WTC11 (cell line): ENCODE measurements at regions not wholly inside any gene's neighbourhood (a gene's known extent, or its start where the extent isn't known, plus 50 kb on each side); places are given as distances from the start of the nearest gene placed in this dataset.

Experiments
- ATAC-seq: fragments of 200-7000 bp; cut with Tn5 transposase; 2 replicates; pipeline ENCODE4 v1.10.0; 2021; ENCODE audit warnings: mild to moderate bottlenecking, moderate library complexity
- CTCF ChIA-PET: fragments of 300-600 bp; sonication (Branson Sonifier 250); formaldehyde crosslinking; loops from one replicate; lab custom pipeline; 2021; ENCODE audit warnings: antibody characterized with exemption; lab: Charles Lee
- POLR2A ChIA-PET: fragments of 350-600 bp; sonication (Branson Sonifier 250); formaldehyde crosslinking; loops from one replicate; lab custom pipeline; 2021; ENCODE audit warnings: antibody characterized with exemption; lab: Charles Lee
- DNase-seq: peaks from one replicate; pipeline ENCODE4 v3.0.0; 2021; ENCODE audit warnings: low spot score
- H3K27ac Mint-ChIP-seq: 2 replicates; pipeline ENCODE4 v1.8.0; 2021; ENCODE audit warnings: mixed read lengths
- H3K27me3 Mint-ChIP-seq: 2 replicates; pipeline ENCODE4 v1.8.0; 2021; ENCODE audit warnings: low read depth, mild to moderate bottlenecking, moderate library complexity, mixed read lengths
- H3K36me3 Mint-ChIP-seq: 2 replicates; pipeline ENCODE4 v1.8.0; 2021; ENCODE audit warnings: mixed read lengths
- H3K4me1 Mint-ChIP-seq: 2 replicates; pipeline ENCODE4 v1.8.0; 2022; ENCODE audit warnings: mixed read lengths
- H3K4me3 Mint-ChIP-seq: 2 replicates; pipeline ENCODE4 v1.8.0; 2021; ENCODE audit warnings: mild to moderate bottlenecking, moderate library complexity, mixed read lengths
- H3K9me3 Mint-ChIP-seq: 2 replicates; pipeline ENCODE4 v1.8.0; 2021; ENCODE audit warnings: mixed read lengths
- AR ChIP-seq: fragments of 250-450 bp; sonication (Bioruptor Pico); IDR thresholded peaks from 2 replicates; pipeline ENCODE4 v1.9.0; 2021; ENCODE audit warnings: mild to moderate bottlenecking
- ATF2 ChIP-seq: sonication (generic); formaldehyde crosslinking; IDR thresholded peaks from 2 replicates; pipeline ENCODE4 v1.8.1; 2022; ENCODE audit warnings: low read depth, missing genetic modification reagents, borderline replicate concordance
- CTCF ChIP-seq: fragments of 200-600 bp; IDR thresholded peaks from 2 replicates; pipeline ENCODE4 v1.8.0; 2022; ENCODE audit warnings: antibody characterized with exemption
- EMX1 ChIP-seq: fragments of 250-450 bp; sonication (Bioruptor Pico); IDR thresholded peaks from 2 replicates; pipeline ENCODE4 v1.8.0; 2021; ENCODE audit warnings: mild to moderate bottlenecking
- ESRRA ChIP-seq: sonication (generic); formaldehyde crosslinking; IDR thresholded peaks from 2 replicates; pipeline ENCODE4 v1.8.1; 2022; ENCODE audit warnings: mild to moderate bottlenecking, missing genetic modification reagents, borderline replicate concordance
- FOXP4 ChIP-seq: sonication (generic); formaldehyde crosslinking; IDR thresholded peaks from 2 replicates; pipeline ENCODE4 v1.8.0; 2022; ENCODE audit warnings: mild to moderate bottlenecking, missing genetic modification reagents
- GABPB1 ChIP-seq: sonication (generic); formaldehyde crosslinking; IDR thresholded peaks from 2 replicates; pipeline ENCODE4 v1.8.1; 2023; ENCODE audit warnings: mild to moderate bottlenecking, missing genetic modification reagents
- JAZF1 ChIP-seq: fragments of 250-450 bp; sonication (Bioruptor Pico); IDR thresholded peaks from 2 replicates; pipeline ENCODE4 v1.9.0; 2021; ENCODE audit warnings: moderate library complexity, mild to moderate bottlenecking, inconsistent platforms
- MLX ChIP-seq: sonication (generic); formaldehyde crosslinking; IDR thresholded peaks from 2 replicates; pipeline ENCODE4 v1.8.1; 2023; ENCODE audit warnings: mild to moderate bottlenecking, missing genetic modification reagents, moderate library complexity
- OVOL2 ChIP-seq: fragments of 250-450 bp; sonication (Bioruptor Pico); IDR thresholded peaks from 2 replicates; pipeline ENCODE4 v1.9.0; 2021; ENCODE audit warnings: mild to moderate bottlenecking, borderline replicate concordance
- PREB ChIP-seq: sonication (generic); formaldehyde crosslinking; IDR thresholded peaks from 2 replicates; pipeline ENCODE4 v1.8.1; 2022; ENCODE audit warnings: mild to moderate bottlenecking, missing genetic modification reagents, moderate library complexity, borderline replicate concordance
- SP1 ChIP-seq: sonication (generic); formaldehyde crosslinking; conservative IDR thresholded peaks from 2 replicates; pipeline ENCODE4 v1.8.1; 2022; ENCODE audit warnings: missing genetic modification reagents
- TP53 ChIP-seq: sonication (generic); formaldehyde crosslinking; IDR thresholded peaks from 2 replicates; pipeline ENCODE4 v1.8.1; 2023; ENCODE audit warnings: mild to moderate bottlenecking, missing genetic modification reagents
- ZMAT4 ChIP-seq: fragments of 250-450 bp; sonication (Bioruptor Pico); IDR thresholded peaks from 2 replicates; pipeline ENCODE4 v1.9.0; 2021; ENCODE audit warnings: mild to moderate bottlenecking
- ZNF138 ChIP-seq: sonication (generic); formaldehyde crosslinking; conservative IDR thresholded peaks from 2 replicates; pipeline ENCODE4 v1.8.1; 2022; ENCODE audit warnings: mild to moderate bottlenecking, moderate library complexity, missing genetic modification reagents
- ZNF219 ChIP-seq: sonication (generic); formaldehyde crosslinking; IDR thresholded peaks from 2 replicates; pipeline ENCODE4 v1.8.0; 2023; ENCODE audit warnings: missing genetic modification reagents, mild to moderate bottlenecking, borderline replicate concordance
- ZNF425 ChIP-seq: fragments of 250-450 bp; sonication (Bioruptor Pico); conservative IDR thresholded peaks from 2 replicates; pipeline ENCODE4 v1.9.0; 2021; ENCODE audit warnings: mild to moderate bottlenecking
- ZSCAN18 ChIP-seq: fragments of 250-450 bp; sonication (Bioruptor Pico); IDR thresholded peaks from 2 replicates; pipeline ENCODE4 v2.1.2; 2022; ENCODE audit warnings: mild to moderate bottlenecking, moderate library complexity

- no peak overlapping the region for H3K4me3 Mint-ChIP-seq
- H3K9me3 Mint-ChIP-seq = no peaks in the 10 kb centered on the region; the same call in 1 of the 2 replicates
- H3K4me1 Mint-ChIP-seq = no peaks in the 10 kb centered on the region
- H3K27me3 Mint-ChIP-seq = no peaks in the 10 kb centered on the region
- ATAC-seq (no peak), DNase-seq (no peak)
- POLR2A ChIA-PET = no interaction called here
- CTCF ChIA-PET = no interaction called here
- TF ChIP-seq OVOL2 (CRISPR knock-in tag) (no peak), TP53 (CRISPR knock-in tag) (no peak), ZNF425 (CRISPR knock-in tag) (no peak), ATF2 (CRISPR knock-in tag) (no peak), PREB (CRISPR knock-in tag) (no peak), EMX1 (no peak), ZSCAN18 (CRISPR knock-in tag) (no peak), ESRRA (CRISPR knock-in tag) (no peak), FOXP4 (CRISPR knock-in tag) (no peak), CTCF (no peak), ZMAT4 (no peak), ZNF138 (no peak), ZNF219 (CRISPR knock-in tag) (no peak), SP1 (CRISPR knock-in tag) (no peak), JAZF1 (CRISPR knock-in tag) (no peak), MLX (CRISPR knock-in tag) (no peak), GABPB1 (CRISPR knock-in tag) (no peak), AR (CRISPR knock-in tag) (no peak)
- H3K36me3 Mint-ChIP-seq = no peaks in the 10 kb centered on the region
- no peak overlapping the region for H3K27ac Mint-ChIP-seq
Observed at GRCh38 chr5:57795203-57795602, 312.6 kb upstream of the ACTBL2 start.
